ENCODE measurements at regions not wholly inside any gene's neighbourhood (a gene's known extent, or its start where the extent isn't known, plus 50 kb on each side); places are given as distances from the start of the nearest gene placed in this dataset.

GRCh38 chr13:76773448-76774094 is 112.6 kb downstream of the KCTD12 start:
- TF ChIP-seq CTCF (IDR thresholded peaks at IDR 0.05) (no peak), POLR2A (IDR thresholded peaks at IDR 0.05) (no peak), EP300 (IDR thresholded peaks at IDR 0.05) (no peak)

Data from ovary (tissue), 3 donors.